ENCODE measurements at regions not wholly inside any gene's neighbourhood (a gene's known extent, or its start where the extent isn't known, plus 50 kb on each side); places are given as distances from the start of the nearest gene placed in this dataset.

DNA sequence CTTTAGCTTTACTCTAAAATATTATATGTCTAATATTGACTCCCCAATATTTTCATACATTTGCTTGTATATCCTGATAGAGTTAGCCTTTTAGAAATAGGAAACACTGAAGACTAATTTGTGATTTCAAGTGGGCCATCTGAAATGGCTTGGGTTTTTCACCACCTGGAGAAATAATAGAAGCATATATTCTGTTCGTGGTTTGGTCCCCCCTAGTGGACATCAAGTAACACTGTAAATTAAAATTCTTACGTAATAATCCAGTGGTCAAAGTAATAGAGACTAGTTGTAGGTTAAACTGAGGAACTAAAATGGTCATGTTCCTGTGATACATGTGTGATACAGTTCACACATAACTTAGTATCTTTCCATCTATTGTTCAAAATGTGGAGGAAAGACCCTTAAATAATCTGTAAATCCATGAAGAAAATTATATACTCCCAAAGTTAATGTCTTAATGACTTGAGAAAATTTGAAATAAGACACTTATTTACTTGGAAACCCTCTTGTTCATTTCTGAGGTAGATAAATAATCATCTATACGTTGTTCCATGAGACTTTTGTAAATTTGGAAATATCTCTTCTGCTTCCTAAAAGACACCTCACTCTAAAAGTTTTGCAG is 79.8 kb upstream of the SMARCAD1 start (continued):
- TF ChIP-seq, protein P1, sequence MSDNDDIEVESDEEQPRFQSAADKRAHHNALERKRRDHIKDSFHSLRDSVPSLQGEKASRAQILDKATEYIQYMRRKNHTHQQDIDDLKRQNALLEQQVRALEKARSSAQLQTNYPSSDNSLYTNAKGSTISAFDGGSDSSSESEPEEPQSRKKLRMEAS (IDR thresholded peaks at IDR 0.05), result no peak
- TF ChIP-seq ZFX (IDR thresholded peaks at IDR 0.05), result no peak
- peak; percentile 67 for TF ChIP-seq RAD21 (IDR thresholded peaks at IDR 0.05; ENCODE audit: low read depth)

DNA sequence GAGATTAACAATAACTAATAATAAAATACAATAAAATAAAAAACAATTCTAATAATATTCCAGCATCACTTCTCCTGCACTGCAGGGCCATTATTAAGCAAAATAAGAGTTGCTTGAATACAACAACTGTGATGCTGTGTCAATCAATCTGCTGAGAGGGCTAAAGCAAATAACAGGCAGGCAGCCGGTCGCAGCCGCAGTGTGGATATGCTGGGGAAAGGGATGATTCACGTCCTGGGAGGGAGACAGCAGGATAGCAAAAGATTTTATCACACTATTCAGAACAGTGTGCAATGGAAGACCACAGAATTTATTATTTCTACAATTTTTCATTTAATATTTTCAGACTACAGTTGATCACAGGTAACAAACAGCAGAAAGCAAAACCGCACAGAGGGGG is 76.5 kb upstream of the SMARCAD1 start:
- TF ChIP-seq EZH2phosphoT487 (IDR thresholded peaks at IDR 0.05; ENCODE audit: borderline replicate concordance) (no peak), ZFX (IDR thresholded peaks at IDR 0.05) (no peak), EZH2 (IDR thresholded peaks at IDR 0.05) (no peak), EGR1 (IDR thresholded peaks at IDR 0.05; ENCODE audit: low read depth) (no peak), POLR2A (IDR thresholded peaks at IDR 0.05; ENCODE audit: borderline replicate concordance, extremely low read depth, insufficient read depth, insufficient read length) (no peak), SP1 (IDR thresholded peaks at IDR 0.05; ENCODE audit: low read depth) (no peak), JUND (IDR thresholded peaks at IDR 0.05) (no peak), POLR2AphosphoS5 (IDR thresholded peaks at IDR 0.05; ENCODE audit: low read depth, low read length) (no peak), ELF1 (IDR thresholded peaks at IDR 0.05; ENCODE audit: borderline replicate concordance, low read depth) (no peak)
- TF ChIP-seq, protein P2, sequence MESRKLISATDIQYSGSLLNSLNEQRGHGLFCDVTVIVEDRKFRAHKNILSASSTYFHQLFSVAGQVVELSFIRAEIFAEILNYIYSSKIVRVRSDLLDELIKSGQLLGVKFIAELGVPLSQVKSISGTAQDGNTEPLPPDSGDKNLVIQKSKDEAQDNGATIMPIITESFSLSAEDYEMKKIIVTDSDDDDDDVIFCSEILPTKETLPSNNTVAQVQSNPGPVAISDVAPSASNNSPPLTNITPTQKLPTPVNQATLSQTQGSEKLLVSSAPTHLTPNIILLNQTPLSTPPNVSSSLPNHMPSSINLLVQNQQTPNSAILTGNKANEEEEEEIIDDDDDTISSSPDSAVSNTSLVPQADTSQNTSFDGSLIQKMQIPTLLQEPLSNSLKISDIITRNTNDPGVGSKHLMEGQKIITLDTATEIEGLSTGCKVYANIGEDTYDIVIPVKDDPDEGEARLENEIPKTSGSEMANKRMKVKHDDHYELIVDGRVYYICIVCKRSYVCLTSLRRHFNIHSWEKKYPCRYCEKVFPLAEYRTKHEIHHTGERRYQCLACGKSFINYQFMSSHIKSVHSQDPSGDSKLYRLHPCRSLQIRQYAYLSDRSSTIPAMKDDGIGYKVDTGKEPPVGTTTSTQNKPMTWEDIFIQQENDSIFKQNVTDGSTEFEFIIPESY (IDR thresholded peaks at IDR 0.05; ENCODE audit: extremely low read depth, insufficient replicate concordance, low read length), result no peak
- TF ChIP-seq, protein P3, sequence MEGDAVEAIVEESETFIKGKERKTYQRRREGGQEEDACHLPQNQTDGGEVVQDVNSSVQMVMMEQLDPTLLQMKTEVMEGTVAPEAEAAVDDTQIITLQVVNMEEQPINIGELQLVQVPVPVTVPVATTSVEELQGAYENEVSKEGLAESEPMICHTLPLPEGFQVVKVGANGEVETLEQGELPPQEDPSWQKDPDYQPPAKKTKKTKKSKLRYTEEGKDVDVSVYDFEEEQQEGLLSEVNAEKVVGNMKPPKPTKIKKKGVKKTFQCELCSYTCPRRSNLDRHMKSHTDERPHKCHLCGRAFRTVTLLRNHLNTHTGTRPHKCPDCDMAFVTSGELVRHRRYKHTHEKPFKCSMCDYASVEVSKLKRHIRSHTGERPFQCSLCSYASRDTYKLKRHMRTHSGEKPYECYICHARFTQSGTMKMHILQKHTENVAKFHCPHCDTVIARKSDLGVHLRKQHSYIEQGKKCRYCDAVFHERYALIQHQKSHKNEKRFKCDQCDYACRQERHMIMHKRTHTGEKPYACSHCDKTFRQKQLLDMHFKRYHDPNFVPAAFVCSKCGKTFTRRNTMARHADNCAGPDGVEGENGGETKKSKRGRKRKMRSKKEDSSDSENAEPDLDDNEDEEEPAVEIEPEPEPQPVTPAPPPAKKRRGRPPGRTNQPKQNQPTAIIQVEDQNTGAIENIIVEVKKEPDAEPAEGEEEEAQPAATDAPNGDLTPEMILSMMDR (IDR thresholded peaks at IDR 0.05 in 2 of 3, conservative IDR thresholded peaks at IDR 0.05 in 1 of 3; ENCODE audit: borderline replicate concordance in 1 of 3, insufficient read depth in 1 of 3, low read depth in 2 of 3, low read length in 2 of 3), result no peak
- TF ChIP-seq, protein P4, sequence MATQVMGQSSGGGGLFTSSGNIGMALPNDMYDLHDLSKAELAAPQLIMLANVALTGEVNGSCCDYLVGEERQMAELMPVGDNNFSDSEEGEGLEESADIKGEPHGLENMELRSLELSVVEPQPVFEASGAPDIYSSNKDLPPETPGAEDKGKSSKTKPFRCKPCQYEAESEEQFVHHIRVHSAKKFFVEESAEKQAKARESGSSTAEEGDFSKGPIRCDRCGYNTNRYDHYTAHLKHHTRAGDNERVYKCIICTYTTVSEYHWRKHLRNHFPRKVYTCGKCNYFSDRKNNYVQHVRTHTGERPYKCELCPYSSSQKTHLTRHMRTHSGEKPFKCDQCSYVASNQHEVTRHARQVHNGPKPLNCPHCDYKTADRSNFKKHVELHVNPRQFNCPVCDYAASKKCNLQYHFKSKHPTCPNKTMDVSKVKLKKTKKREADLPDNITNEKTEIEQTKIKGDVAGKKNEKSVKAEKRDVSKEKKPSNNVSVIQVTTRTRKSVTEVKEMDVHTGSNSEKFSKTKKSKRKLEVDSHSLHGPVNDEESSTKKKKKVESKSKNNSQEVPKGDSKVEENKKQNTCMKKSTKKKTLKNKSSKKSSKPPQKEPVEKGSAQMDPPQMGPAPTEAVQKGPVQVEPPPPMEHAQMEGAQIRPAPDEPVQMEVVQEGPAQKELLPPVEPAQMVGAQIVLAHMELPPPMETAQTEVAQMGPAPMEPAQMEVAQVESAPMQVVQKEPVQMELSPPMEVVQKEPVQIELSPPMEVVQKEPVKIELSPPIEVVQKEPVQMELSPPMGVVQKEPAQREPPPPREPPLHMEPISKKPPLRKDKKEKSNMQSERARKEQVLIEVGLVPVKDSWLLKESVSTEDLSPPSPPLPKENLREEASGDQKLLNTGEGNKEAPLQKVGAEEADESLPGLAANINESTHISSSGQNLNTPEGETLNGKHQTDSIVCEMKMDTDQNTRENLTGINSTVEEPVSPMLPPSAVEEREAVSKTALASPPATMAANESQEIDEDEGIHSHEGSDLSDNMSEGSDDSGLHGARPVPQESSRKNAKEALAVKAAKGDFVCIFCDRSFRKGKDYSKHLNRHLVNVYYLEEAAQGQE (IDR thresholded peaks at IDR 0.05; ENCODE audit: low read depth), result no peak
- Histone ChIP-seq H3K27me3 (ENCODE audit: insufficient read depth, low read length) (no peaks in the 10 kb centered on the region), H3K27ac (ENCODE audit: low read depth, low read length) (no peak overlapping the region), H3K4me2 (ENCODE audit: low read length) (no peak overlapping the region), H3K4me3 (replicated peaks in 1 of 2; ENCODE audit: low read depth in 1 of 2, low read length in 2 of 2) (no peak overlapping the region), H2AFZ (ENCODE audit: low read depth, low read length, poor library complexity, severe bottlenecking) (no peak overlapping the region), H3K4me1 (ENCODE audit: control insufficient read depth in 1 of 2, insufficient read depth in 2 of 2, low read length in 2 of 2) (no peaks in the 10 kb centered on the region), H3K9me3 (ENCODE audit: control insufficient read depth in 1 of 2, insufficient read depth in 1 of 2, low read depth in 1 of 2, low read length in 2 of 2) (no peaks in the 10 kb centered on the region), H3K9ac (ENCODE audit: low read length) (no peak overlapping the region), H4K20me1 (ENCODE audit: insufficient read depth) (no peaks in the 10 kb centered on the region), H3K36me3 (ENCODE audit: control insufficient read depth in 1 of 2, insufficient read depth in 2 of 2, low read length in 2 of 2) (no peaks in the 10 kb centered on the region), H3K9me2 (ENCODE audit: insufficient read depth) (no peaks in the 10 kb centered on the region), H3K79me2 (ENCODE audit: insufficient read depth, low read length) (no peaks in the 10 kb centered on the region)
- ATAC-seq, result no peak
- POLR2A ChIA-PET, result no interaction called here
- CTCF ChIA-PET, result no interaction called here
- intact Hi-C loops (cut with micrococcal nuclease), result no loop called here
- no peak for DNase-seq (ENCODE audit: low read depth, low spot score)
- BruUV-seq (replicated peaks), result no TSS peak
- RAD21 ChIA-PET (ENCODE audit: low non-redundant PET in 1 of 2, low total read pairs in 2 of 2, uncharacterized antibody in 2 of 2, unreplicated experiment in 2 of 2), result no interaction called here

Data from HCT116 (cell line).